ENCODE measurements at regions not wholly inside any gene's neighbourhood (a gene's known extent, or its start where the extent isn't known, plus 50 kb on each side); places are given as distances from the start of the nearest gene placed in this dataset.
"Not testable (repeated sequence)": the region's sequence is repeated elsewhere in the genome, so short reads cannot be mapped to it uniquely, and the experiment has no call there.

DNA sequence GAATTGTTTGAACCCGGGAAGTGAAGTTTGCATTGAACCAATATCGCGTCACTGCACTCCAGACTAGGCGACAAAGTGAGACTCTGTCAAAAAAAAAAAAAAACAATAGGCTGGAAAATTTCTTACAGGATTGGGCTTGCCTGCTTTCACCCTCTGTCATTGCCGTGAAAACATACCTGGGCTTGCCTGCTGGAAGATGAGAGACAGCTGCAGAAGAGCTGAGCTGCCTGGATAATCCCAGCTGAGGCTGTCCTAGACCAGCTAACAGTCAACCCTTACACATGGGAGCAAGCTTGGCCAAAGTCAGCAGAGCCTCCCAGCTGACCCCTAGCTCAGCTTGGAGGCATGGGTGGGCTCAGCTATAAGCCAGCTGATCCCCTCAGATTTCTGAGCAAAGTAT lies 306.2 kb downstream of the CCSER2 start:
- DNase-seq (ENCODE audit: low spot score) = no peak

DNA sequence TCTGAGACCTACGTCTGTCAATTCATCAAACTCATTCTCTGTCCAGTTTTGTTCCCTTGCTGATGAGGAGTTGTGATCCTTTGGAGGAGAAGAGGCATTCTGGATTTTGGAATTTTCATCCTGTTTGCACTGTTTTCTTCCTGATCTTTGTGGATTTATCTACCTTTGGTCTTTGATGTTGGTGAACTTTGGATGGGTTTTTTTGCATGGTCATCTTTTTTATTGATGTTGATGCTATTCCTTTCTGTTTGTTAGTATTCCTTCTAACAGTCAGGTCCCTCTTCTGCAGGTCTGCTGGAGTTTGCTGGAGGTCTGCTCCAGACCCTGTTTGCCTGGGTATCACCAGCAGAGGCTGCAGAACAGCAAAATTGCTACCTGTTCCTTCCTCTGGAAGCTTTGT lies 322.2 kb downstream of the CCSER2 start:
- not testable (repeated sequence) for DNase-seq (ENCODE audit: low spot score)

DNA sequence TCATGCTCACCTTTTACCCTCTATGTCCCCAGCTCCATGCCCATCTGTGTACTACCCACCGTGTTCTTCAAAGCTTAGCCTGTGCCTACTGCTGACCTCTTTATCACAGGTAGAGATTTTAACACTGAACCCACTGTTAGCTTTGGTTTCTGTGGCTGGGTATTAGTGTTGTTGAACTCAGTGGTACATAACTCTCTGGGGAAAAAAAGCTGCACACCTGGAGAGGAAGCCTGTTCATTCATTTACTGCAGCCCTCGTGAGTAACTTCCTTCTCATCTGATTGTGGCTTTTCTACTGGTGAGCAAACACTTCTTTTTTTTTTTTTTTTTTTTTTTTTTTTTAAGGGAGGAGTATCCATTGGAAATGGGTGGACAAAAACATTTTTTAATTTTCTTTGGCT lies 326.3 kb downstream of the CCSER2 start:
- DNase-seq (ENCODE audit: low spot score) = no peak

DNA sequence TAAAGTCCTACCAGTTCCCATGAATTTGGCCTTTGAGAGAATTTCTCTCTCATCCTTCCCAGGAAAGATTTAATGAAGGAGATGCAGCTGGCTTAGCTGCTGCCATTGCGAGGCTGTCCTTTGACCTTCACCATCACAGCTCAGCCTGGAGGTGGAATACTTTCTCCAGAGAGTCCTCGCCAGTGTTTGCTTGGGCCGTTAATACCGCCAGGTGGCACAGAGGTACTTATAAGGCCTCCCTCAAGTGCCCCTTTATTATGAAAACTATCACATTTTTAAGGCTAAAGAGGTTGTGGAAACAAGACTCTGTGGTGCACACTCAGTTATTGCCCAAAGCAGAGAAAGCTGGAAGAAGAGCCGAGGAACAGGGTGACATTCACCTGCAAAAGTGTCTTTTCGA lies 330.6 kb downstream of the CCSER2 start:
- DNase-seq (ENCODE audit: low spot score) = no peak

DNA sequence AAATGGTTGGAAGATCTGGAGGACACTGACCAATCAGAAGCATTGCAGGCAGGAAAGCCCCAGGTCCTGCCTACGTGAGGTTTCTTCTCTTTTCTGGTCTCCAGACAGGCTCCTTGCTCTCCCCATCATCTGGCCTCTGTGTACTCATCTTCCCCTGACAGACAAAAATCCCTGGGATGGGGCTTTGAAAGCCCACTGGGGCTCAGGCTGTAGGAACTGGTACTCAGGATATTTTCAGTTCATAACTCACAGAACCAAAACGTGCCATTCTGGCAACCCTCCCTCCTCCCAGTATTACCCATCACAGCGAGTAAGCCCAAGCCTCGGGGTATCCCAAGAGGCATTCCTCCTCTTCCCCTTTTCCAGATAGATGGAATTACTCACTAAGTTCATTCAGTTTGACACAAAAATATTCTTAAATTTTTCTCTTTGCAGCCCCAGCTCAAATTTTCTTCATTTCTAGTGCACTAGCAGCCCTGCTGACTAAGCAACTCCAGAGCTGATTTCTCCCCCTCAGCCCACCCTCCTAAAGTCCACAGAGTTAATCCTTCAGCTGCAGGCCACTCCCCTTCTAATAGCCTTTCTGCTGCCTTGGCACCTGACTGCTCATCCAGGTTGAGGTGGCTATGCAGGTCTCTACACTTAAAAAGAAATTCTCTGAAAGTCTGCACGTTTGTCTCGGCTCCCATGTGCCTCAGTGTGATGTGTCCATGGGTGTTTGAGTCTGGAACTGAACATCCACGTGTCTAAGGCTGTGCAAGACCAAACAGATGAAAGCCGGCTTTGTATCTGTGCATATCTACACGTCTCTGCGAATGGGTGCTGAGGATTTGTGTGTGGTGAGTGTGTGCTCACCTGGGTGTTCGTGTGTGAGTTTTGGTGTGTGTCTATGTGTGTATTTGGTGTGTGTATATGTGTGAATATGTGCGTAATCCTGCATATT lies 331.4 kb downstream of the CCSER2 start:
- DNase-seq (ENCODE audit: low spot score) = no peak

DNA sequence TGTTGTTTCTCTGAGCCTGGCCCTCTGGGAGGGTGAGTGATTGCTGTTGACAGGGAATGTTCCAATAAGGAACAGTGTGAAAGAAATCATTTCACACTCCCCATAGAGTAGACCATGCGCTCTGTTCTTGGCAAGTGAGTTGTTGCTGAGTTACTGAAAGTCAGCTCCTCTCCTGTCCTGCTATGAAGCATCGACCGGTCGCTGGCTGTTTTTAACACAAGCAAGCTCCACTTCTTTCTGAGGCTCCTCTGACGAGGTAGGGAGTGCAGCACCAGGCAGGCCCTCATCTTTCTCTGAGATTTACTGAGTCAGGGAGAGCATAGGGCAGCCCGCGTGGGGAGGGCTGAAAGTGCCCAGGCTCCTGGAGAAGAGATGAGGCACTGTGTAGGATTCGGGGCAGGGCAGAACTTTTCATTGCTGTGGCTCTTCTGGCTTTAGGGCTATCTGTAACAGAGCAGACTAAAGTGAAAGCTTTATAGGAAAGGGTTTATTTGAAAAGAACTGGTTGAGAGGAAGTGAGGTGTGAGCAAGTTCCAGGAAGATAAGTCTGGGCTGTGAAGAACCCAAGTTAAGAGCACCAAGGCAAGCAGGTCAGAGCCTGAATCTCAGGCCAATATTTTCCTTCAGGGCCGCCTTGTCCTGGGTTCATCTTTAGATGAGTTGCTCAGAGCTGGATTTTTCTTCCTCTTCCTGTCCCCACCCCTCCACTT lies 332.2 kb downstream of the CCSER2 start:
- DNase-seq (ENCODE audit: low spot score) = no peak

DNA sequence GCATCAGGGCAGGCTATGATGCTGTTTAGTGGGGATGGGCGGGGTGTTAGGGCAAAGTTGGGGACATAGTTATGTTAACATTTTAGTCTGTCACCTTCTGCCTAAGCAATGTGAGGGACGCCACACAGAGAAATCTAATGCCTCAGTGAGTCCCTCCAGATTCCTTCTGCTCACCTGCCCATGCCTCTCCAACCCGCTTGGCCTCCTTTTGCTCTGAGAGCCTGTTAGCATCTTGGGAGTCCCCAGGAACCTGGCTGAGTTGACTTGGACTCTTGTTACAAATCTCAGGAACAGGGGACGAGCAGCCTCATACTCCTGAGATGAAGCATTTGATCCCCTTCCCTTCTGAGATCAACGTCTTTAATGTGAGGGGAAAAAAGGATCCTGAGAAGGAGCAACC lies 336.8 kb downstream of the CCSER2 start:
- no peak for DNase-seq (ENCODE audit: low spot score)

DNA sequence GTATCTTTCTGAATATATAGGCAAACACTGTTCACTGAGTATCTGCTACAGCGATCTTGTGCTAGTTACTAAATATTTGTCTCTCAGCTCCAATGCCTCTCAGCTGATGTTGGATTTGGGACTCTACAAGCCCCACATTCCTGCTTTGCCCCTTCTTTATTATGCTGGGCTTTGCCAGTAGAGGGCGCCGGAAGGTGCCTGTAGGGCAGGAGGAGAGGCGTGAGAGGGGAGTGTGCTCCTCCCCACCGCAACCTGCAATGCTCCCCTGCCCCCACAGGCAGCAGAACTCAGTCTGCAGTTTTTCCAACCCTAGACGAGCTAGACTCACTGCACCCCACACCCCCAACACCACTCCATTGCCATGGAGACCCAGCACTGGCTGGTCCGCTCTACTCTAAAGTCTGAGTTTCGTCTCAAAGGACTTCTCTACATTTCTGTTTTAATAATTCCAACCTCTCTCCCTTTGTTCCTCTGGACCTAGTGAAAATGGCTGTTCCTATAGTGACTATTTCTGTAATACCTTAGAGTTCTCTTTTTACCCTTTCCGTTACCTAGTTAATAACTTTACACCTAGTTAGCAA lies 337.6 kb downstream of the CCSER2 start:
- DNase-seq (ENCODE audit: low spot score) = peak; percentile 23

DNA sequence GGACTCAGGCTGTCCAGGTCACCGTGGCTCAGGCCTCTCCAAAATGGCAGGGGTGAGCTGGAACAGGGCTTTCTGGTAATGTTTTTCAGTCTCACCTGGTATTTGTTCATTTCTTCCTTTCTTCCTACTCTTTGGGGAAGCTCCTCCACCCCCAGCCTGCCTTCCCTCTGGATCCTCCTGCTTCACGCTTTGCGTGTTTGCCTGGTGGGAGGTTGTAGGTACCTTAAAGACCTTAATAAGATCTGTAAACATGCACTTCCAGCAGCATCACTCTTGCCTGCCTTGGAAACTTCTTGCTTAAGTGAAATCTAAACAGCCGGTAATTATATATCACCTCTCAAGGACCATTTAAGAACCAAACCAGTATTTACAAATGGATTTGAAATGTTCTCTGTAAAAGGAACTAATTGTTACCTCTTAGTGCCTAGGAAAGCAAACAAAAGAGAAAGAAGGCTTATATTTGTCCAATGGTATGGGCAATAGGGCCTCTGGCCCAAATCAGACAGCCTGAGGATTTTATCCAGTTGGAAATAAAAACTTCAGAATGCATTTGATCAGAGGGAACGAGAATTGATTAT lies 339.9 kb downstream of the CCSER2 start:
- no peak for DNase-seq (ENCODE audit: low spot score)

DNA sequence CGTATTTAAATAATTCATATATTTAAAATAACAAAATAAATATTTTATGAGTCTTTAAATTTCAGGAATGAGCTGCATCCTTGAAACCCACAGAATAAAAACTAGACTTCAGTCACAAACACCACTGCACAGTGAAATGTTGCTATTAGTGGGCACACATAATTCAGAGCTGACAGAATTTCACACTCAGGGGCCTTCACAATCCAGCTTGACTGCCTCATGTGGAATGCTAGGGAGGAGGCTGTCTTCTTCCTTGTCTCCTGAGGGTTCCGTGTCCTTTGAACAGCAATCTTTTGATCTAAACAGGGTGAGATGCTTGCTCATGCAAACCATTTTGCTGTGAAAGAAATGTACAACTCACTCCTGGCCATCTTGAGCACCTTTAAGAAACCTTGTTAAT lies 346.7 kb downstream of the CCSER2 start:
- DNase-seq (ENCODE audit: low spot score) = no peak

DNA sequence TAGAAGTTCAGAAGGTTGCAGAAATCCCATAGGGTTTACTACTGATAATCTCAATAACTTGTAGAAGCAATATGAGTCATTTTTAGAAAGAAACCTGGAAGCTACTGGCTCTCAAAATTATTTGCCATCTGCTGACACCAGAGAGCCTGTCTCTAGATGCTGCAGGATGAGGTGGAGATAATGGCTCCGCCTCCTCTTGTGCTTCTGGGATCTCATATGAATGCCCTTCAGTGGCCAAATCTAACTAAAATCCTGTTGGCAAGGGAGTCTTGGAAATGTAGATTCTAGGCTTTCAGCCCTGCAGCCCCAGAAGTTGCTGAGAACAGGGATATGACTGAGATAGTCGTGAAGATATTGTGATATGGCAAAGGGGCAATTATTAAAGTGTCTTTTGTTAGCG lies 348.1 kb downstream of the CCSER2 start:
- DNase-seq (ENCODE audit: low spot score) = no peak

DNA sequence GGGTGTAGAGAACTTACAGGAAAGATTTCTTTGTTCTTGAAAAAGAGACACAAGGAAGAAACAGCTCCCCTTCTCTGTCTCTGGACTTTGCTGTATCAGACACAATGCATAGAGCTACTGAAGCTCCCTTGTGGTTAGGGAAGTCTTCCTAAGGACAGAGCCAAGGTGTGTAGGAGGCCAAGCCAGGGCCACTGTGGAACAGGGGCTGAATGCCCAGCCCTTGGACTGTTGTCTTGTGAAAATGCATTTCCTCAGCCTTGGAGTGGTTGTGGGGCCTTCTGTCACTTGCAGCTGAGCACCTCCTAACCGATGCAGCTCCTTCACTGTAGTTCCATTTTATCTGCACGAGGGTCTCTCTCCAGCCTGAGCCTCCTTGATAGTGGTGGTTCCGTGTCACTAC lies 353.4 kb downstream of the CCSER2 start:
- no peak for DNase-seq (ENCODE audit: low spot score)

DNA sequence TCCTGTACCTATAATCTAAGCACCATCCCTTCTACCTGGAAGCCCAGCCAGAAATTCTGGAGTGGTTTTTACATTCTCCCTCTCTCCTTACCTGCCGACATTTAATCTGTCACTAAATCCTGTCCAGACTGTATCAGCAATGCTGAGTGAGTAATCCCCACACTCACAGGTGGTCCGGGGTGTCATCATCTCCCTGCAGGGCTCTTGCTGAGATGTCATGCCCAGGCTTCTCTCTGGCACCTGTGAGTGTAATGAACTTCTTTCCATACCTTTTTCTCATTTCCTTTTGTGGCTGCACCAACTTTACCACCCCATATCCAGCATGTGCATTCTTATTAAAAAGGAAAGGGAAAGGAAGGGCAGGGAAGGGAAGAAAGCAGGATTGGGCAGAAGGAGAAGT lies 355.2 kb downstream of the CCSER2 start:
- DNase-seq (ENCODE audit: low spot score) = no peak

DNA sequence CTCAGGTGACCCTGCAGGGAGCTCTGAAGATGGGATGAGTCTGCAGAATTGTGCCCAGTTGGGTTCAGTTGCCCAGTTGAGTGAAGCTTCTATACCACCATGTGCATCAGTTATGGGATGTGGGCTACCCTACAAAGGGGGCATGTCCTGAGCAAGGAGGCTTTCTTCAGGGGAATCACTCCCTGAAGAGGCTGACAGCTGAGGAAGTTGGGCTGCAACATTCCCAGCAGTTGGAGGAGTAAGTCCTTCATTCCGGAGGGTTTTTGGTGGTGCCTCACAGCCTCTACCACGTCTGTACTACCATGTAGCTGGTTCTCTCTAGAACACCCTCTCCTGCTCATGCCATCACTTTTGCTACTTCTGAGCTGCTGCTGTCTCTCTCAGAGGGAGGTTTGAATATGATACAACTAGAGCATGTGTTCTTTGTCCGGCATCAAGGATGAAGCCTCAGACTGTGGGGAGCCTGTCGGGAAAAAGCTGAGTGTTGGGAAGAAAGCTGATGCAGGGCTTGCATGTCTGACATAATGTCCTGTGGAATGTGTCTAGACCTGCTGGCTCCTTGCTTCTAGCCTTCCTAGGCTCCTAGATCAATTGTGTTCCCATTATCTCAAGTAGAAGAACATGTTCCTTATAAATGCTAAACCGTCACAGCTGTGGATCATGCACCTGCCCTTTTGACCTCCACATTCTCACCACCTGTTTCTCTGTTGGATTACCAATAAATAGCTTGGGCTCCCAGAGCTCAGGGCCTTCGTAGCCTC lies 355.8 kb downstream of the CCSER2 start:
- DNase-seq (ENCODE audit: low spot score) = no peak

DNA sequence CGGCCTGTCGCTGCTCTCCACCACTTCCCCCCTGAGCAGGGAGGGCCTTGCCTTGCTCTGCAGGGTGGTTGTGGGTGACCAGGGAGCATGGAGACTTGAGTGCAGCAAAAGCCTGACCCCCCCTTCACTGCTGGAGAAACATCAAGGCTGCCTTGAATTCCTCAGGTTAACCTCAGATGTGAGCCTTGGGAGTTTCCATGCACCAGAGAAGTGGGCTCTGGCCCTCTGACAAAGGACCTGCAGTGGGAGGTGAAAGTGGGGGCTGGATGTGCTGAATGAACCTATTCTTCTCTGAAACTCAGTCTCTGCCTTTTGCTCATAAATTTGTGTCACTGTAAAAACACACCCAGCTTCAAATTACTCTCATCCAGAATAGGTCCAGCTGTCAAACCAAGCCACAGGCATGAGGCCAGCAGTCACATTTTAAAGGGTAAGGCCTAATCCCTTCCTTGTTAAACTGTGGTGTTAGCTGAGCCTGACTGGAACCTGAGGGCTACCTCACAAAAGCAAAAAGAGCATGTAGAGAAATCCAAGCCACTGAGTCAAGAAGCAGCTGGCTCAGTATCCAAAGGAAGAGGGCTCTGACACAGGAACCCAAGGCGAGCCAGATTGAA lies 356.8 kb downstream of the CCSER2 start:
- no peak for DNase-seq (ENCODE audit: low spot score)

DNA sequence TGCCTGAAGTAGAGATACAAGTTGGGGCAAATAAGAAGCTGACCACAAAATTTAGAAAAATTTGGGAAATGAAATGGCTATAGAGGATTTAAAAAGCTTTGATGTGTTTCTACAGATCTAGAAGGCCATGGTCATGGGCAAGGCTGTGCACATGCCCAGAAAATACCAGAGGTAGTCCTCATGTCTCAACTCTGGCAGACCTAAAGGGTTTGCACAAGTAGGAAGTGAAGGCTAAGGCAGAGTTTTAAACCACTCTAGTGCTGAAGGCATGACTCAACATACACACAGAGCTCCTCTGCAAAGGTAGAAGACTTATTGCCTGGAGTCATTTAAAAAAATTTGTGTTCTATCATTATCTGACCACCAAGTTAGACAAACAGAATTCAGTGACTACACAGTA lies 364.6 kb downstream of the CCSER2 start:
- no peak for DNase-seq (ENCODE audit: low spot score)

DNA sequence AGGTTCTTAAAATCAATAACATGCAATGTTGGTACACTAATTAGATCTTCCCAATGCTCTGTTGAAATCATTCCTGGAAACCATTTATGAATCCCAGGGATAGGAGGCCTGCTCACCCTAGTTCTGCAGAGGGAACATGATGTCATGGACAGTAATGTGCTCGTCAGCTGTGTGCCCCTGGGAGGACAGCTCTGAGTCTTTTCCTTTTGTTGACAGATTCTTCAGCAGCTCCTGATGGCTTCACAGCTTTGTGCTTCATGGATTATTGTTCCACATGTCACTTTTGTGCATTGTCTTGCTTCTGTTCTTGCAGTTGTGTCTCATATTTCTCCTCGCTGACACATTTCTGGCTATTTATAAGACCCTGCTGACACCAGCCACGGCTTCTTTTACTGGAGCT lies 367.5 kb downstream of the CCSER2 start:
- DNase-seq (ENCODE audit: low spot score) = no peak

DNA sequence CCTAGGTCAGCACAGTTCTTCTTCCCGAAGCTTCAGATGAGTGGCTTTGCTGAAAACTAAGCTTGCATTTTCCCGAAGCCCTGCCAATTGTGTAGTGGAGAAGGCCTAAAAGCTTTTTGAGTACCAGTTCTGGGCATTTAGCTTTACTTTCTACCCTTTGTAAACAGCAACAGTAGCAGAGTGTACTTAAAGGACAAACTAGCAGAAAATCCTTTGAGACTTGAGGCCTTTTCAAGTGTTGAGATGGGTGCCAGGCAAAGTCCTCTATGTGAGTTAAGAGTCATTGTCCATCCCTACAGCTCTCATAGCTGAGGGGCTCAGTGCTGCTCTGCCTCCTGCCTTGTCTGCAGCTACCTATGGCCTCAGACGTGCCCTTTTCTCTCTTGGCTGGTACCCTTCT lies 368.2 kb downstream of the CCSER2 start:
- DNase-seq (ENCODE audit: low spot score) = no peak

DNA sequence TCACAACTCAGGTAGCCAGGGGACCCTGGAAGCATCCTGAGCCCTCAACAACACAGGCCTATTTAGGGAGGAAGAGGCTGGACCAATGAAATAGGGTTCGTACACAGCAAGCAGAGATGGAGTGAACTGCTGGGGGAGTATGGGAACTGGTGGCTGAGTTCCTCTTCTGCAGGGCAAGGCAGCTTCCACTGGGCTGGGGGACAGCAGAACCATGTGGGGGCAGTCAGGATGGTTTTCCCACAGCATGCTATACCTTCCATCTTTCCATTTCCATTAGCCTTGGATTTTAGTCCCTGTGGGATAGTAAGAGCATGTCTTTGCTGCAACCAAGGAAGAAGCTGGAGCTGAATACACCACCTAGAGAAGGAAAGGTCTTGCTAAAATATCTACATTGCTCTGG lies 370.6 kb downstream of the CCSER2 start:
- no peak for DNase-seq (ENCODE audit: low spot score)

DNA sequence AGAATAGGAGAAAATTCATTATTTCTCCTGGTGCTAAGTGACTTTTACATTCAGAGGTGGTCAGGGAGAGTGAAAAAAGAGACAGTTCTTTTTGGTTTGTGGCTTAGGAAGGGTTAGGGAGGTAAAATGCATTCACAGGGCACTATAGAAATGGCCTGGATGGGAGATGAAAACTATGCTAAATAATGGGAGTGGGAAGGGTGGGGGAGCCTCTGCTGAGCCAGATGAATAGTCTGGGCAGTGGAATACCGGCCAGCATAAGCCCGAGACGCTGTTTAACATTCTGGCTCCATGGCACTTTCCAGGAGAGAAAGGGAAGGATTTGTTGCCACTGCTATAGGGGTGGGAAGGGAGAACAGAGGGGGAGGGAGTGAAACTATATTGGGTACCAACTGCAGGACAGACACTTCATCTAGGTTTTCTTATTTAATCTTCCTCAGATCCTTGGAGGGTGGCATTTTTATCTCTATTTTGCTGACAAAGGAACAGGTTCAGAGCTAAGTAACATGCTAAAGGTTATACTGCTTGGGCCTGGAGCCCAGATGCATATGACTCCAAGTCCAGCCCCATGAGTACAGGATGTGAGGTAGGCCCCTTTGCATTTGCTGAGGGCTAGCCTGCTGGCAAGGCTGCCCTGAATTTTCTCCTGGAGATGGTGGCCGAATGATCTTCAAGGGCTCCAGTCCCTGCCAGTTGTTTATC lies 372.4 kb downstream of the CCSER2 start:
- no peak for DNase-seq (ENCODE audit: low spot score)

DNA sequence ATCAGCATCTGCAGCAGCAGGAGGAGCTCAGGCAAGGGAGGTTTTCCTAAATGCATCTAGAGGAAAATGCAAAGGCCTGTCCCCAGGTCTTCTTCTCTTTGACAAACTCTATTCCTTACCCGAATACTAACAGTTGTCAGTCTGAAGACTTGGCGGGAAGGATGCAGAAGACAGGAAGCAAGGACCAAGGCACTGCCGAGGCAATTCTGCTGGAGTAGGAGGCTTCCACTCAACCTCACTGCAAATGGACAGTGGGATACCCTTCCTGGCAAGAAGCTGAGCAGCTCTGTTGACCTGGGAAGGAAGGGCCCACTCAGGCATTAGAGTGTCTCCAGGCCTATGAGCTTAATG lies 373.0 kb downstream of the CCSER2 start:
- no peak for DNase-seq (ENCODE audit: low spot score)
